ENCODE measurements at regions not wholly inside any gene's neighbourhood (a gene's known extent, or its start where the extent isn't known, plus 50 kb on each side); places are given as distances from the start of the nearest gene placed in this dataset.

GRCh38 chr3:174596447-174596982 lies 262.6 kb upstream of the NAALADL2 start:
- TF ChIP-seq POLR2A (IDR thresholded peaks at IDR 0.05) (no peak), CTCF (IDR thresholded peaks at IDR 0.05 in 4 of 5, conservative IDR thresholded peaks at IDR 0.05 in 1 of 5) (no peak)

Data from gastrocnemius medialis (tissue), 4 donors.